HG02852 (cell line): ENCODE measurements at regions not wholly inside any gene's neighbourhood (a gene's known extent, or its start where the extent isn't known, plus 50 kb on each side); places are given as distances from the start of the nearest gene placed in this dataset.

ENCODE experiments used
- ATAC-seq: cut with Tn5 transposase; IDR thresholded peaks from one replicate; pipeline ENCODE4 v1.9.1; 2021; ENCODE audit warnings: mild to moderate bottlenecking, moderate library complexity; ENCODE audit not compliant: unreplicated experiment

GRCh38 chr10:85527616-85528317 is 838.8 kb downstream of the GRID1 start:
- no peak for ATAC-seq

- no peak for ATAC-seq
Measured at GRCh38 chr10:85528318-85528652, 838.3 kb downstream of the GRID1 start.

- ATAC-seq: no peak
Measured at GRCh38 chr10:85531706-85532105, 834.9 kb downstream of the GRID1 start.

- ATAC-seq: no peak
Measured at GRCh38 chr10:85532773-85533172, 833.8 kb downstream of the GRID1 start.

- no peak for ATAC-seq
Measured at GRCh38 chr10:85535926-85536325, 830.7 kb downstream of the GRID1 start.

GRCh38 chr10:85537561-85537960 is 829.0 kb downstream of the GRID1 start:
- no peak for ATAC-seq

- no peak for ATAC-seq
Measured at GRCh38 chr10:85538601-85539000, 828.0 kb downstream of the GRID1 start.

- ATAC-seq: no peak
Measured at GRCh38 chr10:85542152-85542551, 824.4 kb downstream of the GRID1 start.

GRCh38 chr10:85542936-85543730 is 823.5 kb downstream of the GRID1 start:
- ATAC-seq: no peak

- no peak for ATAC-seq
Measured at GRCh38 chr10:85544956-85545355, 821.6 kb downstream of the GRID1 start.

GRCh38 chr10:85545874-85546273 is 820.7 kb downstream of the GRID1 start:
- no peak for ATAC-seq

GRCh38 chr10:85547460-85548023 is 819.1 kb downstream of the GRID1 start:
- ATAC-seq: peak; percentile 16

- ATAC-seq: peak; percentile 73
Measured at GRCh38 chr10:85548034-85548433, 818.6 kb downstream of the GRID1 start.
